Spleen (tissue), 11 donors: ENCODE measurements at regions not wholly inside any gene's neighbourhood (a gene's known extent, or its start where the extent isn't known, plus 50 kb on each side); places are given as distances from the start of the nearest gene placed in this dataset.

Experiments used
- DNase-seq: peaks from one replicate; pipeline ENCODE4 v3.0.0-alpha.2; 2020
- H3K27ac ChIP-seq, 8 donors: fragments of 200-600 bp; sonication (generic) in 7 of 8; 1 replicate in 4 of 8; 2 replicates in 4 of 8; pipeline versions ENCODE4 v1.5.0 to v1.8.0; 2016 to 2021; ENCODE audit warnings: inconsistent platforms in 4 of 8, mild to moderate bottlenecking in 4 of 8, moderate library complexity in 1 of 8
- H3K27me3 ChIP-seq, 7 donors: fragments of 200-600 bp; sonication (generic) in 6 of 7; replicated peaks in 1 of 7; 1 replicate in 4 of 7; 2 replicates in 3 of 7; pipeline versions ENCODE4 v1.5.0 to v1.8.0; 2016 to 2021; ENCODE audit warnings: inconsistent platforms in 3 of 7, mild to moderate bottlenecking in 1 of 7
- H3K36me3 ChIP-seq, 6 donors: fragments of 200-600 bp; sonication (generic) in 5 of 6; 1 replicate in 4 of 6; 2 replicates in 2 of 6; pipeline versions ENCODE4 v1.5.0 to v1.8.0; 2016 to 2021; ENCODE audit warnings: inconsistent platforms in 2 of 6
- H3K4me1 ChIP-seq, 6 donors: fragments of 200-600 bp; sonication (generic) in 5 of 6; 1 replicate in 3 of 6; 2 replicates in 3 of 6; pipeline versions ENCODE4 v1.5.0 to v1.8.0; 2016 to 2021; ENCODE audit warnings: inconsistent platforms in 3 of 6
- H3K4me3 ChIP-seq, 8 donors: fragments of 200-600 bp; sonication (generic) in 7 of 8; 1 replicate in 4 of 8; 2 replicates in 4 of 8; pipeline versions ENCODE4 v1.5.0 to v1.8.0; 2016 to 2021; ENCODE audit warnings: inconsistent platforms in 4 of 8, mild to moderate bottlenecking in 4 of 8, moderate library complexity in 2 of 8
- H3K9me3 ChIP-seq, 8 donors: fragments of 200-600 bp; sonication (generic) in 7 of 8; 1 replicate in 4 of 8; 2 replicates in 4 of 8; pipeline versions ENCODE4 v1.5.0 to v1.8.0; 2016 to 2021; ENCODE audit warnings: inconsistent platforms in 4 of 8
- POLR2A ChIP-seq, 3 donors: fragments of 450-650 bp; IDR thresholded peaks; one replicate each; pipeline ENCODE4 v1.5.1; 2017; ENCODE audit warnings: antibody characterized with exemption in 3 of 3, mild to moderate bottlenecking in 1 of 3
- POLR2AphosphoS5 ChIP-seq, 3 donors: sonication (generic); formaldehyde crosslinking; IDR thresholded peaks; one replicate each; pipeline ENCODE4 v1.5.1; 2017; ENCODE audit warnings: antibody characterized with exemption in 3 of 3
- WGBS, 5 donors: extraction: QIAGEN DNeasy Blood & Tissue Kit in 3 of 5; methylation state at CpG; one replicate each; pipeline versions ENCODE4 v1.1.5 to v1.1.7; 2013 to 2018; 5-methylcytosine and 5-hydroxymethylcytosine counted together
- intact Hi-C: fragments of 100-400 bp; cut with DNase I; formaldehyde crosslinking; loops from one replicate; pipeline ENCODE4 v1.15.0; 2023; ENCODE audit warnings: low total_unique reads
- TF ChIP-seq, protein P1 (sequence below), 11 experiments: fragments of 200-600 bp in 7 of 11; fragments of 450-650 bp in 4 of 11; sonication (generic) in 4 of 11; IDR thresholded peaks in 8 of 11; conservative IDR thresholded peaks in 3 of 11; 1 replicate in 7 of 11; 2 replicates in 4 of 11; pipeline versions ENCODE4 v1.4.0 to v1.8.0; 2016 to 2021; ENCODE audit warnings: antibody characterized with exemption in 11 of 11, inconsistent platforms in 4 of 11, mild to moderate bottlenecking in 1 of 11
- donor health status: healthy with polysubstance abuse.
- donor health status: DM: no; HTN: no; CAD: no; lungs with moderate emphysema.
- donor health status: DM: no; HTN: no; CAD: no.
- donor health status: Bipolar disorder and iron deficiency.
- donor health status: healthy.
- donor health status: DM: no; HTN: no; CAD: no.
- donor health status: DM: yes; HTN: yes; CAD: no.

DNA sequence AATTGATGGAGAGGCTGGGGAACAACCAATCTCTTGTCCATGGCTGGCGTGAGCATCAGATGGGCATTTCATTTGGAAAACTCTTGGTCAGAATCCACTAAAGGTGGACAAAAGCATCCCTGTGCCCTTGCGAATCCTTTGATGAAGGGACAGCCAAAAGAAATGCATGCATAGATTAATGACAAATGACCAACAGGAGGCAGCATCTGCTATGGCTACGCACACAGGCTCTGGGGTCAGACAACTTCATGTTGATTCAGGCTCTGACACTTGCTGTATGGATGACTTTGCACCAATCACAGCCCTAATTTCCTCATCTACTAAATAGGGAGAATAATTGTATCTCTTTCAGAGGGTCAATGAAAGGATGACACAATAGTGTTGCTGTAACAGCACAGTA, 117.5 kb downstream of the ASCL4 start:
- DNase-seq = no peak
- Histone ChIP-seq H3K4me3 (no peak overlapping the region), H3K36me3 (no peaks in the 10 kb centered on the region), H3K4me1 (no peaks in the 10 kb centered on the region), H3K27ac (no peak overlapping the region), H3K9me3 (no peaks in the 10 kb centered on the region), H3K27me3 (peaks cover 0 to 11% (median 0%) of the 10 kb centered on the region in 7 donors)
- 44 to 80% (median 58%) methylated on average over 3 of the region's 3 CpGs for WGBS, 5 donors
- TF ChIP-seq, protein P1, sequence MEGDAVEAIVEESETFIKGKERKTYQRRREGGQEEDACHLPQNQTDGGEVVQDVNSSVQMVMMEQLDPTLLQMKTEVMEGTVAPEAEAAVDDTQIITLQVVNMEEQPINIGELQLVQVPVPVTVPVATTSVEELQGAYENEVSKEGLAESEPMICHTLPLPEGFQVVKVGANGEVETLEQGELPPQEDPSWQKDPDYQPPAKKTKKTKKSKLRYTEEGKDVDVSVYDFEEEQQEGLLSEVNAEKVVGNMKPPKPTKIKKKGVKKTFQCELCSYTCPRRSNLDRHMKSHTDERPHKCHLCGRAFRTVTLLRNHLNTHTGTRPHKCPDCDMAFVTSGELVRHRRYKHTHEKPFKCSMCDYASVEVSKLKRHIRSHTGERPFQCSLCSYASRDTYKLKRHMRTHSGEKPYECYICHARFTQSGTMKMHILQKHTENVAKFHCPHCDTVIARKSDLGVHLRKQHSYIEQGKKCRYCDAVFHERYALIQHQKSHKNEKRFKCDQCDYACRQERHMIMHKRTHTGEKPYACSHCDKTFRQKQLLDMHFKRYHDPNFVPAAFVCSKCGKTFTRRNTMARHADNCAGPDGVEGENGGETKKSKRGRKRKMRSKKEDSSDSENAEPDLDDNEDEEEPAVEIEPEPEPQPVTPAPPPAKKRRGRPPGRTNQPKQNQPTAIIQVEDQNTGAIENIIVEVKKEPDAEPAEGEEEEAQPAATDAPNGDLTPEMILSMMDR (IDR thresholded peaks at IDR 0.05 in 8 of 11, conservative IDR thresholded peaks at IDR 0.05 in 3 of 11) = peak in 4 of 11 experiments; percentile 5 to 49 (median 20)
- TF ChIP-seq POLR2AphosphoS5 (IDR thresholded peaks at IDR 0.05) = no peak
- intact Hi-C loops = no loop called here

DNA sequence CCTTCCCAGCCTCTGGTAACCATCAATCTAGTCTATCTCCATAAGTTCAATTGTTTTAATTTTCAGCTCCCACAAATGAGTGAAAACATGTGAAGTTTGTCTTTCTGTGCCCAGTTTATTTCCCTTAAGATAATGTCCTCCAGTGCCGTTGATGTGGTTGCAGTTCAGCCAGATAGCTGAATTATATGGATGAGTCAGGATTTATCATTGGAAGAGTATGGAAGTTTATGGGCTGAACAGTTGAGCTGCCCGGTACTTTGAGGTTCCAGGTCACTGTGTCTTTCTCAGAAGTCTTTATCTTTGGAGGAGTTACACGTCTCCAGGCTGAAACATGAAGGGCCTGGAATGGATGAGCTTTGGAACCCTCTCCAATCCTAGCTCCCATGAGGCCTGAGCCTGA, 120.1 kb downstream of the ASCL4 start:
- H3K36me3 ChIP-seq = no peaks in the 10 kb centered on the region
- no peak for DNase-seq
- no peak overlapping the region for H3K27ac ChIP-seq
- H3K9me3 ChIP-seq = no peaks in the 10 kb centered on the region
- 73 to 84% (median 80%) methylated on average over 3 of the region's 3 CpGs for WGBS, 5 donors
- H3K4me3 ChIP-seq = no peak overlapping the region
- TF ChIP-seq POLR2AphosphoS5 (IDR thresholded peaks at IDR 0.05) (no peak), POLR2A (IDR thresholded peaks at IDR 0.05) (no peak)
- TF ChIP-seq, protein P1 (IDR thresholded peaks at IDR 0.05 in 8 of 11, conservative IDR thresholded peaks at IDR 0.05 in 3 of 11) = no peak
- no peaks in the 10 kb centered on the region for H3K4me1 ChIP-seq
- intact Hi-C loops = no loop called here
- H3K27me3 ChIP-seq = peaks cover 0 to 20% (median 0%) of the 10 kb centered on the region in 7 donors

DNA sequence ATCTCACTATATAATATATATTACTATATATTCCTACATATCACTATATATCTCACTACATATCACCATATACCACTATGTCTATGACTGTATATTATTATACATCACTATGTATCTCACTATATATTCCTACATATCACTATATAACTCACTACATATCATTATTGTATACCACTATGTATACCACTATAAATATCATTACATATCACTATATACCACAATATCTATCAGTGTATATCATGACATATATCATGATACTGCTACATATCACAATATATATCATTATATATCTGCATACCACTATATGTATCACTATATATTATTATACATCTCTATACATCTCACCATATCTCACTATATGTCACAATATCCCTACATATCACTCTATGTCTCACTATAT, 121.5 kb downstream of the ASCL4 start:
- no peaks in the 10 kb centered on the region for H3K9me3 ChIP-seq
- H3K36me3 ChIP-seq = no peaks in the 10 kb centered on the region
- DNase-seq = no peak
- intact Hi-C loops = no loop called here
- TF ChIP-seq, protein P1 (IDR thresholded peaks at IDR 0.05 in 8 of 11, conservative IDR thresholded peaks at IDR 0.05 in 3 of 11) = no peak
- TF ChIP-seq POLR2A (IDR thresholded peaks at IDR 0.05) (no peak), POLR2AphosphoS5 (IDR thresholded peaks at IDR 0.05) (no peak)
- H3K4me3 ChIP-seq = no peak overlapping the region
- no peak overlapping the region for H3K27ac ChIP-seq
- no peaks in the 10 kb centered on the region for H3K4me1 ChIP-seq
- peaks cover 0 to 20% (median 0%) of the 10 kb centered on the region in 7 donors for H3K27me3 ChIP-seq

DNA sequence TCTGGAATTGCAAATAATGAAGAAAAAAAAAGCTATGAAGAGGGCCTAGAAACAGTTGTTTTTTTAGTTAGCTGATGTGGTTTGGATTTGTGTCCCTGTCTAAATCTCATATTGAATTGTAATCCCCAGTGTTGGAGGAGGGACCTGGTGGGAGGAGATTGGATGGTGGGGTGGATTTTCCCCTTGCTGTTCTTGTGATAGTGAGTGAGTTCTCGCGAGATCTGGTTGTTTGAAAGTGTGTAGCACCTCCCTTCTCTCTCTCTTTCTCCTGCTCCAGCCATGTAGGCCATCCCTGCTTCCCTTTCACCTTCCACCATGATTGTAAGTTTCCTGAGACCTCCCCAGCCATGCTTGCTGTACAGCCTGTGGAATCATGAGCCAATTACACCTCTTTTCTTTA, 126.1 kb downstream of the ASCL4 start:
- no peak overlapping the region for H3K27ac ChIP-seq
- H3K4me3 ChIP-seq = no peak overlapping the region
- H3K27me3 ChIP-seq = peaks cover 0 to 48% (median 12%) of the 10 kb centered on the region in 7 donors
- H3K9me3 ChIP-seq = no peaks in the 10 kb centered on the region
- intact Hi-C loops = no loop called here
- DNase-seq = no peak
- 73 to 83% (median 78%) methylated on average over 2 of the region's 2 CpGs for WGBS, 5 donors
- H3K36me3 ChIP-seq = no peaks in the 10 kb centered on the region
- H3K4me1 ChIP-seq = peaks cover 5 to 11% (median 8%) of the 10 kb centered on the region in 6 donors
- TF ChIP-seq POLR2AphosphoS5 (IDR thresholded peaks at IDR 0.05) = no peak
